Trophoblast cell (in vitro differentiated cells and primary cell): ENCODE measurements at regions not wholly inside any gene's neighbourhood (a gene's known extent, or its start where the extent isn't known, plus 50 kb on each side); places are given as distances from the start of the nearest gene placed in this dataset.

Experiments
- DNase-seq, 2 donors: peaks; one replicate each; pipeline ENCODE4 v3.0.0-alpha.2; 2016
- H2AFZ ChIP-seq: 2 replicates; pipeline ENCODE4 v1.6.1; 2013; ENCODE audit warnings: low read length, moderate library complexity, mild to moderate bottlenecking; ENCODE audit not compliant: insufficient read depth, poor library complexity
- H2AK5ac ChIP-seq: 2 replicates; pipeline ENCODE4 v1.6.1; 2013; ENCODE audit warnings: mild to moderate bottlenecking, low read length
- H2BK120ac ChIP-seq: 2 replicates; pipeline ENCODE4 v1.6.1; 2013; ENCODE audit warnings: low read length, mild to moderate bottlenecking, moderate library complexity; ENCODE audit not compliant: insufficient read depth, poor library complexity
- H2BK12ac ChIP-seq: 2 replicates; pipeline ENCODE4 v1.6.1; 2013; ENCODE audit warnings: mild to moderate bottlenecking, low read length, moderate library complexity
- H2BK5ac ChIP-seq: 2 replicates; pipeline ENCODE4 v1.6.1; 2013; ENCODE audit warnings: low read length, low read depth, moderate library complexity, mild to moderate bottlenecking; ENCODE audit not compliant: poor library complexity
- H3K14ac ChIP-seq: 2 replicates; pipeline ENCODE4 v1.6.1; 2013; ENCODE audit warnings: mild to moderate bottlenecking, low read length
- H3K18ac ChIP-seq: 2 replicates; pipeline ENCODE4 v1.6.1; 2013; ENCODE audit warnings: mild to moderate bottlenecking, low read length
- H3K23ac ChIP-seq: 2 replicates; pipeline ENCODE4 v1.6.1; 2013; ENCODE audit warnings: low read length
- H3K27ac ChIP-seq: 2 replicates; pipeline ENCODE4 v1.5.1; 2013; ENCODE audit warnings: low read depth, mild to moderate bottlenecking, inconsistent platforms, low read length, moderate library complexity
- H3K27me3 ChIP-seq: 2 replicates; pipeline ENCODE4 v1.6.1; 2013; ENCODE audit warnings: inconsistent platforms, mild to moderate bottlenecking, low read length, moderate library complexity; ENCODE audit not compliant: insufficient read depth
- H3K36me3 ChIP-seq, 2 experiments: 1 replicate in 1 of 2; 2 replicates in 1 of 2; pipeline ENCODE4 v1.6.1; 2013; ENCODE audit warnings: low read length in 2 of 2, mild to moderate bottlenecking in 2 of 2, moderate library complexity in 1 of 2; ENCODE audit not compliant: insufficient read depth in 2 of 2, control insufficient read depth in 1 of 2
- H3K4ac ChIP-seq: 2 replicates; pipeline ENCODE4 v1.6.1; 2013; ENCODE audit warnings: low read depth, mild to moderate bottlenecking, low read length, moderate library complexity
- H3K4me1 ChIP-seq, 2 experiments: 1 replicate in 1 of 2; 2 replicates in 1 of 2; pipeline ENCODE4 v1.6.1; 2013; ENCODE audit warnings: low read length in 2 of 2, mild to moderate bottlenecking in 2 of 2, moderate library complexity in 1 of 2; ENCODE audit not compliant: insufficient read depth in 2 of 2, control insufficient read depth in 1 of 2
- H3K4me2 ChIP-seq: 2 replicates; pipeline ENCODE4 v1.6.1; 2013; ENCODE audit warnings: inconsistent platforms, mild to moderate bottlenecking, low read length, moderate library complexity
- H3K4me3 ChIP-seq: 2 replicates; pipeline ENCODE4 v1.5.1; 2013; ENCODE audit warnings: mild to moderate bottlenecking, low read depth, low read length, inconsistent platforms
- H3K79me1 ChIP-seq: one replicate; pipeline ENCODE4 v1.6.1; 2013; ENCODE audit warnings: low read length
- H3K79me2 ChIP-seq: 2 replicates; pipeline ENCODE4 v1.6.1; 2013; ENCODE audit warnings: low read length, mild to moderate bottlenecking; ENCODE audit not compliant: control insufficient read depth, insufficient read depth, poor library complexity
- H3K9ac ChIP-seq: 2 replicates; pipeline ENCODE4 v1.6.1; 2013; ENCODE audit warnings: mild to moderate bottlenecking, low read length
- H3K9me3 ChIP-seq: 2 replicates; pipeline ENCODE4 v1.6.1; 2013; ENCODE audit warnings: low read depth, mild to moderate bottlenecking, control low read depth, inconsistent platforms, low read length; ENCODE audit not compliant: insufficient read depth
- H4K12ac ChIP-seq: 2 replicates; pipeline ENCODE4 v1.6.1; 2013; ENCODE audit warnings: low read depth, mild to moderate bottlenecking, low read length, moderate library complexity
- H4K8ac ChIP-seq: 2 replicates; pipeline ENCODE4 v1.6.1; 2013; ENCODE audit warnings: low read depth, mild to moderate bottlenecking, low read length, moderate library complexity
- H4K91ac ChIP-seq: one replicate; pipeline ENCODE4 v1.6.1; 2013; ENCODE audit warnings: low read depth, mild to moderate bottlenecking, low read length, moderate library complexity
- WGBS: extraction: QIAGEN DNeasy Blood & Tissue Kit; methylation state at CpG from one replicate; pipeline ENCODE4 v1.1.7; 2013; ENCODE audit warnings: missing lambda C conversion rate; ENCODE audit not compliant: insufficient read length, insufficient coverage; ENCODE audit errors: extremely low coverage; 5-methylcytosine and 5-hydroxymethylcytosine counted together

GRCh38 chr18:39599251-39599650 lies 2033.7 kb upstream of the CELF4 start:
- H4K8ac ChIP-seq: no peak overlapping the region
- no peak overlapping the region for H2BK12ac ChIP-seq
- no peaks in the 10 kb centered on the region for H3K4me1 ChIP-seq
- no CpG with 5 or more reads among the region's 2 CpGs for WGBS
- no peak overlapping the region for H4K91ac ChIP-seq
- H3K9ac ChIP-seq: no peak overlapping the region
- no peak overlapping the region for H3K23ac ChIP-seq
- no peak overlapping the region for H2BK5ac ChIP-seq
- DNase-seq: no peak
- no peak overlapping the region for H3K27ac ChIP-seq
- no peak overlapping the region for H3K14ac ChIP-seq
- H2AFZ ChIP-seq: no peak overlapping the region
- no peaks in the 10 kb centered on the region for H3K27me3 ChIP-seq
- H2AK5ac ChIP-seq: no peak overlapping the region
- no peaks in the 10 kb centered on the region for H3K9me3 ChIP-seq
- H3K79me1 ChIP-seq: no peaks in the 10 kb centered on the region
- H2BK120ac ChIP-seq: no peak overlapping the region
- H3K79me2 ChIP-seq: no peaks in the 10 kb centered on the region
- H3K4ac ChIP-seq: no peak overlapping the region
- H4K12ac ChIP-seq: no peak overlapping the region
- no peak overlapping the region for H3K4me3 ChIP-seq
- H3K36me3 ChIP-seq: no peaks in the 10 kb centered on the region
- no peak overlapping the region for H3K4me2 ChIP-seq
- no peak overlapping the region for H3K18ac ChIP-seq

DNA sequence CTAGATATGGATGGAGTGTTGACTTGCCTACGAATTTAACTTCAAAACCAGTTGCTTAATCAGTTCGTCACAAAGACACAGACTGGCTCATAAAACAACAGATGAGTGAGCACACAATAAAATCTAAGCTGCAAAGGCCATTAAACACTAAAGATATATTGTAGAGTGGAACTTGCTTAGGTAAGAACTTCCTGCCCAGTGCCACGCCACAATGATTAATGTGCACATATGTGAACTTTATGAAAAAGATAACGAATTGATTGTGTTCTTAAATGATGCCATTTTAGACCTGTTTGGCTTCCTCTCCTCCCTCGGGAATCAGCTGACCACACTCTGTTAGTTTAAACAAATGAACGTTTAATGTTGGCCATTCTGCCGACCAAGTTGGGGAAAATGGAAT lies 2031.3 kb upstream of the CELF4 start:
- Histone ChIP-seq H3K79me1 (no peaks in the 10 kb centered on the region), H3K27me3 (no peaks in the 10 kb centered on the region), H4K12ac (no peak overlapping the region), H2BK120ac (no peak overlapping the region), H3K9me3 (no peaks in the 10 kb centered on the region), H2BK5ac (no peak overlapping the region), H4K91ac (no peak overlapping the region), H3K4me3 (no peak overlapping the region), H3K9ac (no peak overlapping the region), H3K4ac (no peak overlapping the region), H3K18ac (no peak overlapping the region), H3K23ac (no peak overlapping the region), H3K79me2 (no peaks in the 10 kb centered on the region), H3K4me1 (no peaks in the 10 kb centered on the region), H2BK12ac (no peak overlapping the region), H3K4me2 (no peak overlapping the region), H3K14ac (no peak overlapping the region), H2AK5ac (no peak overlapping the region), H2AFZ (no peak overlapping the region), H4K8ac (no peak overlapping the region), H3K27ac (no peak overlapping the region), H3K36me3 (no peaks in the 10 kb centered on the region)
- no peak for DNase-seq
- no CpG with 5 or more reads among the region's 7 CpGs for WGBS

DNA sequence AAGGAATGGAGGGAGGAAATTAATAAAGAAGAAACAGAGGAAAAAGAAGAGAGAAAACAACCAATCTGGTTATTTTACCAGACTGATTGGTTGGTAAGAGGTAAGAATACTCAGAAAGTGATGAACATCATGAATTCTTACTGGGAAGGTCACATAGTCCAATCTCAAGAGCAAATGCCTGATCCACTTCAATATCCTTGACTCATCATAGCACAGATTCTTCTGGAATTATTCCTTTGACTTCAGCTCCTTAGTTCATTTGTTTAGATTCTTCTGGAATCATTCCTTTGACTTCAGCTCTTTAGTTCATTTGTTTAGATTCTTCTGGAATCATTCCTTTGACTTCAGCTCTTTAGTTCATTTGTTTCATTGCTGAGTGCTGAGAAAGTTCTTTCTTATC lies 2030.6 kb upstream of the CELF4 start:
- Histone ChIP-seq H3K9me3 (no peaks in the 10 kb centered on the region), H3K18ac (no peak overlapping the region), H3K79me2 (no peaks in the 10 kb centered on the region), H3K79me1 (no peaks in the 10 kb centered on the region), H2BK120ac (no peak overlapping the region), H2BK5ac (no peak overlapping the region), H2AFZ (no peak overlapping the region), H3K14ac (no peak overlapping the region), H2AK5ac (no peak overlapping the region), H4K91ac (no peak overlapping the region), H4K8ac (no peak overlapping the region), H3K27me3 (no peaks in the 10 kb centered on the region), H3K27ac (no peak overlapping the region), H3K4me2 (no peak overlapping the region), H3K9ac (no peak overlapping the region), H3K4me3 (no peak overlapping the region), H3K4me1 (no peaks in the 10 kb centered on the region), H3K23ac (no peak overlapping the region), H2BK12ac (no peak overlapping the region), H3K4ac (no peak overlapping the region), H4K12ac (no peak overlapping the region), H3K36me3 (no peaks in the 10 kb centered on the region)
- DNase-seq: no peak

DNA sequence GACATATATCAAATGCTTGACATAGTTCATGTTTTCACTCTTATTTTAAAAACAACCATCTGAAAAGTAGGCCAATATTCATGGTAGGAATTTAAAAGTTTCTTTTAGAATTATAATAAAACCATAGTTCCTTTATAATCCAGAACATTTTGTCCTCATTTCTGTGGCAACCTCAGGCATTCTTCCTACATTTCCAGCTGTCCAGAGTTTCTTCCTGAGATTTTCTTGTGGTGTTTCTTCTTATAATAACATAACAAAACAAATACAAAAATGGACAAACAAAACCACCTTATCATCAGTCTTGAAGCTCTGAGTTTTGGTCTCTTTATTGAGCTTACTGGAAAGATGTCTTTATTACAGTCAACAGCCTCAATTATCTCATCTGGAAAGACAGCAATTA lies 2028.6 kb upstream of the CELF4 start:
- Histone ChIP-seq H4K91ac (no peak overlapping the region), H3K9me3 (no peaks in the 10 kb centered on the region), H2BK5ac (no peak overlapping the region), H3K9ac (no peak overlapping the region), H3K4ac (no peak overlapping the region), H2BK12ac (no peak overlapping the region), H2BK120ac (no peak overlapping the region), H2AK5ac (no peak overlapping the region), H3K27ac (no peak overlapping the region), H3K36me3 (no peaks in the 10 kb centered on the region), H3K79me1 (no peaks in the 10 kb centered on the region), H3K18ac (no peak overlapping the region), H3K23ac (no peak overlapping the region), H3K4me2 (no peak overlapping the region), H3K4me3 (no peak overlapping the region), H4K12ac (no peak overlapping the region), H3K4me1 (no peaks in the 10 kb centered on the region), H3K27me3 (no peaks in the 10 kb centered on the region), H3K14ac (no peak overlapping the region), H4K8ac (no peak overlapping the region), H2AFZ (no peak overlapping the region), H3K79me2 (no peaks in the 10 kb centered on the region)
- no peak for DNase-seq

GRCh38 chr18:39591649-39592048 lies 2026.1 kb upstream of the CELF4 start:
- no peak overlapping the region for H3K4ac ChIP-seq
- no peaks in the 10 kb centered on the region for H3K79me2 ChIP-seq
- no peak overlapping the region for H2BK120ac ChIP-seq
- no peaks in the 10 kb centered on the region for H3K27me3 ChIP-seq
- H2BK12ac ChIP-seq: no peak overlapping the region
- H3K27ac ChIP-seq: no peak overlapping the region
- no peak overlapping the region for H2BK5ac ChIP-seq
- H4K91ac ChIP-seq: no peak overlapping the region
- H3K14ac ChIP-seq: no peak overlapping the region
- no peak overlapping the region for H3K23ac ChIP-seq
- H4K8ac ChIP-seq: no peak overlapping the region
- peaks cover 2 to 4% of the 10 kb centered on the region in 2 experiments for H3K4me1 ChIP-seq
- no peak overlapping the region for H3K9ac ChIP-seq
- H3K4me3 ChIP-seq: no peak overlapping the region
- no peak for DNase-seq
- no peak overlapping the region for H3K18ac ChIP-seq
- H4K12ac ChIP-seq: no peak overlapping the region
- H2AK5ac ChIP-seq: no peak overlapping the region
- no peak overlapping the region for H2AFZ ChIP-seq
- no peaks in the 10 kb centered on the region for H3K9me3 ChIP-seq
- no peaks in the 10 kb centered on the region for H3K36me3 ChIP-seq
- H3K79me1 ChIP-seq: no peaks in the 10 kb centered on the region
- no peak overlapping the region for H3K4me2 ChIP-seq
